ENCODE measurements at regions not wholly inside any gene's neighbourhood (a gene's known extent, or its start where the extent isn't known, plus 50 kb on each side); places are given as distances from the start of the nearest gene placed in this dataset.

- TF ChIP-seq, protein P1, sequence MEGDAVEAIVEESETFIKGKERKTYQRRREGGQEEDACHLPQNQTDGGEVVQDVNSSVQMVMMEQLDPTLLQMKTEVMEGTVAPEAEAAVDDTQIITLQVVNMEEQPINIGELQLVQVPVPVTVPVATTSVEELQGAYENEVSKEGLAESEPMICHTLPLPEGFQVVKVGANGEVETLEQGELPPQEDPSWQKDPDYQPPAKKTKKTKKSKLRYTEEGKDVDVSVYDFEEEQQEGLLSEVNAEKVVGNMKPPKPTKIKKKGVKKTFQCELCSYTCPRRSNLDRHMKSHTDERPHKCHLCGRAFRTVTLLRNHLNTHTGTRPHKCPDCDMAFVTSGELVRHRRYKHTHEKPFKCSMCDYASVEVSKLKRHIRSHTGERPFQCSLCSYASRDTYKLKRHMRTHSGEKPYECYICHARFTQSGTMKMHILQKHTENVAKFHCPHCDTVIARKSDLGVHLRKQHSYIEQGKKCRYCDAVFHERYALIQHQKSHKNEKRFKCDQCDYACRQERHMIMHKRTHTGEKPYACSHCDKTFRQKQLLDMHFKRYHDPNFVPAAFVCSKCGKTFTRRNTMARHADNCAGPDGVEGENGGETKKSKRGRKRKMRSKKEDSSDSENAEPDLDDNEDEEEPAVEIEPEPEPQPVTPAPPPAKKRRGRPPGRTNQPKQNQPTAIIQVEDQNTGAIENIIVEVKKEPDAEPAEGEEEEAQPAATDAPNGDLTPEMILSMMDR (IDR thresholded peaks at IDR 0.05; ENCODE audit: borderline replicate concordance) = no peak
- H3K27me3 ChIP-seq (ENCODE audit: low read depth) = no peaks in the 10 kb centered on the region
- no peak for DNase-seq
- H3K4me1 ChIP-seq = peaks cover 30% of the 10 kb centered on the region
- no peak overlapping the region for H3K4me3 ChIP-seq
- intact Hi-C loops (cut with micrococcal nuclease) = loop anchor here (10.0 kb wide), 1 partner anchor 94 kb away; no protein-coding TSS in a partner anchor
- H3K9me3 ChIP-seq (replicated peaks) = no peaks in the 10 kb centered on the region
- no peak overlapping the region for H3K27ac ChIP-seq (replicated peaks)
- H3K36me3 ChIP-seq = no peaks in the 10 kb centered on the region
These were observed 120.4 kb upstream of the PLCB4 start for GRCh38 chr20:8948442-8949020.

DNA sequence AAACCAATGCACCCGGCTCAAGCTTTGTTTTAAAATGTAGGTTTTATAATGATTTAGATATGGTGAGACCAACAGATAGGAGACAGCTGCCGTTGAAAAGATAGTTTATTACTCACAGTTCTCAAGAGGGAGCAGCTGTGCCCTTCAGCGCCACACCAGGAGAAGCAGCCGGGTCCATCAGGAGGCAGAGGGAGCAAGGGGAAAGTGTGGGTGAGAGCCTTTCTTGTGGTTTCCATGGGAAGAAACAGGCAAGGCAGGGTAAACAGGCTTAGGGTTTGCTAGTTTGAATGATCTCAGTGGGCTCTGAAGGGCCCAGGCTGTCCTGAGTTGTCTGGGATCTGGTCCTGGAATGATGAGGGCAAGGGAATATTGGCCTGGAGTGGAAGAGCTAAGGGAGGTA, 117.7 kb upstream of the PLCB4 start:
- DNase-seq = no peak
- no peak overlapping the region for H3K4me3 ChIP-seq
- no peaks in the 10 kb centered on the region for H3K27me3 ChIP-seq (ENCODE audit: low read depth)
- H3K4me1 ChIP-seq = peaks cover 15% of the 10 kb centered on the region
- no peak overlapping the region for H3K27ac ChIP-seq (replicated peaks)
- TF ChIP-seq, protein P1 (IDR thresholded peaks at IDR 0.05; ENCODE audit: borderline replicate concordance) = no peak
- intact Hi-C loops (cut with micrococcal nuclease) = no loop called here
- no peaks in the 10 kb centered on the region for H3K36me3 ChIP-seq
- H3K9me3 ChIP-seq (replicated peaks) = no peaks in the 10 kb centered on the region

GRCh38 chr20:8952721-8953120, 116.2 kb upstream of the PLCB4 start:
- no peak overlapping the region for H3K27ac ChIP-seq (replicated peaks)
- intact Hi-C loops (cut with micrococcal nuclease) = no loop called here
- no peak overlapping the region for H3K4me3 ChIP-seq
- DNase-seq = no peak
- no peaks in the 10 kb centered on the region for H3K27me3 ChIP-seq (ENCODE audit: low read depth)
- TF ChIP-seq, protein P1 (IDR thresholded peaks at IDR 0.05; ENCODE audit: borderline replicate concordance) = no peak
- H3K36me3 ChIP-seq = no peaks in the 10 kb centered on the region
- no peaks in the 10 kb centered on the region for H3K9me3 ChIP-seq (replicated peaks)
- H3K4me1 ChIP-seq = no peaks in the 10 kb centered on the region

DNA sequence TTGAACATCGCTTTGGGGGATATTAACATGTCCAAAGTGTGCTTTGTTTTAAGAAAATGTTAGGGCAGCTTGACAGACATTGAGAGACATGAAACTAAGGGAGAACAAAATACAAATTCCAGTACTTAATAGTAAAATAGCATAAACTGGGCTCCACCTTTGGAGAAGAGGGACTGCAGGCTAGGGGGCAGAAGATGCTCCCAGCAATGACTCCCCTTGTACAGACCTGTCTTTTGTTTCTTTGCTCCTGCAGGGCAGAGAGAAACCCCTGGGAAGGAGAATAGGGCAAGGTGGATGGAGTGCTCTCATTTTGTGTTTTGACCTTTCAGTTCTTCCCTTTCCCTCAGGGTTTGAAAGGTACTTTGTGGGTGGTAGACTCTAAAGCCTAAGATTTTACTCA, 115.6 kb upstream of the PLCB4 start:
- Histone ChIP-seq H3K36me3 (no peaks in the 10 kb centered on the region), H3K4me1 (no peaks in the 10 kb centered on the region), H3K9me3 (replicated peaks) (no peaks in the 10 kb centered on the region), H3K27ac (replicated peaks) (no peak overlapping the region), H3K4me3 (no peak overlapping the region), H3K27me3 (ENCODE audit: low read depth) (no peaks in the 10 kb centered on the region)
- intact Hi-C loops (cut with micrococcal nuclease) = no loop called here
- TF ChIP-seq, protein P1 (IDR thresholded peaks at IDR 0.05; ENCODE audit: borderline replicate concordance) = no peak
- DNase-seq = no peak

DNA sequence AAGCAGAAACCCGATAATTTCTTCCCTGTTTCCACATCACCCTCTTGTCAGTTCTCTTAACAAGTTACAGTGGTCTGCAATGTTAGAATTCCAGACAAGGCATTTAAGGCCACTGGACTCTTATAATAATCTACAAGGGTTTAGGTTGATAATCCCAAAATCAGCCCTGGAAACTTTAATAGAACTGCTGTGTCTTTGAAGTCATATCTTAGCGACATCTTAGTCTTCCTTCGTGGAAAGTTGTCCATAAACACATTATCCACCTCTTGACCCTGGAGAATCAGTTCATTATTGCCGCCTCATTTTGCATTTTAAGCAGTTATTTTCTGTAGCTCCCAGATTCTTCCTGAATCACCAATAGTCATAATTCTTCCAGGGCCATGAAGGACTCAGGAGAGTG, 108.6 kb upstream of the PLCB4 start:
- H3K4me3 ChIP-seq = no peak overlapping the region
- TF ChIP-seq, protein P1 (IDR thresholded peaks at IDR 0.05; ENCODE audit: borderline replicate concordance) = no peak

More for the DNA sequence above, 108.6 kb upstream of the PLCB4 start:
- Histone ChIP-seq H3K9me3 (replicated peaks) (no peaks in the 10 kb centered on the region), H3K27me3 (ENCODE audit: low read depth) (no peaks in the 10 kb centered on the region), H3K36me3 (no peaks in the 10 kb centered on the region), H3K27ac (replicated peaks) (no peak overlapping the region), H3K4me1 (peaks cover 10% of the 10 kb centered on the region)
- intact Hi-C loops (cut with micrococcal nuclease) = no loop called here
- DNase-seq = no peak

All from left ventricle myocardium inferior (tissue), 1 donor.